Tongue (tissue), 1 donor: ENCODE measurements at regions not wholly inside any gene's neighbourhood (a gene's known extent, or its start where the extent isn't known, plus 50 kb on each side); places are given as distances from the start of the nearest gene placed in this dataset.
"Not testable (repeated sequence)": the region's sequence is repeated elsewhere in the genome, so short reads cannot be mapped to it uniquely, and the experiment has no call there.

ENCODE experiments used
- DNase-seq: peaks from one replicate; pipeline ENCODE4 v3.0.0-alpha.2; 2015

DNA sequence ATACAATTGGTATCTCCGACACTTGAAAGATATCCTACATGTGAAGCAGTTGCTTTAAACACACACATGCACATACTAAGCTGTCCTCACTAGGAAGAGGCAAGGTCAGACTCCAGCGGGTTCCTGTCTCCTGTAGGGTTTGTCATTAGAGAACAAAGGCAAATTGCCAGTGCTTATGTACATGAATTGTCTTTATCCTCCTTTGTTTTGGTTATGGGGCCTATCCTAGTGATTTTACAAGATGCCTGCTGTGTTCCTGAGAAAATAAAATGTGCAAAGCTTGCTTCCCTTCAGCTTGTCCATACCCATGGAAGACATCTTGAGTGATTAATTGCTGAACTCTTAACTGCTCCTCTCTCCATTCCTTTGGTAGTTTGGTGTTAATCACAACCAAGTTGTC is 86.7 kb upstream of the SLC39A10 start:
- no peak for DNase-seq

DNA sequence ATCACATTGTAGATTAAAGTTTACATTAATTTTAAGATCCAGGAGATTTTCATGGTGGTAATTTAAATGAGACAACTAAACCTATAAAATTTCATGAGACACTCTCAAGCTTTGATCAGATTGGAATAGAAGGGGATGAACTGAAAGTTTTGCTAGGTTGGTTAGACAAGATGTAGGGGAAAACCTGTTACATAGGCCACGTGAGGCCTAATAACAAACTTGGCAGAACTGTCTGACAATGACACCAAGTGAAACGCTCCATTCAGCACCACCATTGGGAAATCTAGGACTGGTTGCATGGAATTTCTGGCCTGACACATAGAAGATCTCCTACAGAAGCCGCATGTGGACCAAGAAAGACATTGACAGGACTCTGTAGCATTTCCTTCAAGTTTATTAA is 87.8 kb upstream of the SLC39A10 start:
- DNase-seq: no peak

DNA sequence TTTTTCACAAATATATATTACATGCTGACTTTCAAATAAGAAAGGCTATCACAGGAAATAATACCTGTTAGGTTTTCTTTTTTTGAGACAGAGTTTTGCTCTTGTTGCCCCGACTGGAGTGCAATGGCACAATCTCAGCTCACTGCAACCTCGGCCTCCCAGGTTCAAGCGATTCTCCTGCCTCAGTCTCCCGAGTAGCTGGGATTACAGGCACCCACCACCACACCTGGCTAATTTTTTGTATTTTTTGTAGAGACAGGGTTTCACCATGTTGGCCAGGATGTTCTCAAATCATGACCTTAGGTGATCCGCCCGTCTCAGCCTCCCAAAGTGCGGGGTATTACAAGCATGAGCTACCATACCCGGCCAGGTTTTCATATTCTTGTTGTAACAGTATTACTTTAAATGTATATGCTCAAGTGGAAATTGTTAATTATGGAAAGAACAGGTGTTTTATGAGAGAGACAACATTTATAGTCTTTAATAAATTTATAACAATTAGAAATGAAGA is 92.3 kb upstream of the SLC39A10 start:
- not testable (repeated sequence) for DNase-seq

DNA sequence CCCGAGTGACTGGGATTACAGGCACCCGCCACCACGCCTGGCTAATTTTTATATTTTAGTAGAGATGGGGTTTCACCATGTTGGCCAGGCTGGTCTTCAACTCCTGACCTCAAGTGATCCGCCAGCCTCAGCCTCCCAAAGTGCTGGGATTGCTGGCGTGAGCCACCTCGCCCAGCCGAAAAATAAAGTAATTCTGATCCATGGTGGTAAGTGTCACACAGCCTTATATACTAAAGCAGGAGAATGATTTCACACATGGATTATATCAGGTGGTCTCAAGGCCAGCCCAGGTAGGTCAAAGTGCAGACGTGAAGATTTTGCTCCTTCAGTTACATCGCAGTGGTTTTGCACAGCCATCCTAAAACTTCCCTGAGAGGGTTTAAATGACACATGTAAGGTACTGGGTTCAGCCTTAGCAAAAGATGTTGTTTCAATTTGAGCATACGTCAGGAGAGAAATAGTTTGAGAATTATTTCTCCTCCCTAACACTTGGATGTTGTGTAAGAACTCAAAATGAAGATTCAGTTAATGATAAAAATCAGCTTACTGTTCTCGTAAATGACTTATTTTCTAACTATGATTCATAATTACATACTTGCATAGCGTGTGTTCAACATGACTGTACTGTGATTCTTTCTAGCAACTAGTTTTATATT is 93.0 kb upstream of the SLC39A10 start:
- no peak for DNase-seq

DNA sequence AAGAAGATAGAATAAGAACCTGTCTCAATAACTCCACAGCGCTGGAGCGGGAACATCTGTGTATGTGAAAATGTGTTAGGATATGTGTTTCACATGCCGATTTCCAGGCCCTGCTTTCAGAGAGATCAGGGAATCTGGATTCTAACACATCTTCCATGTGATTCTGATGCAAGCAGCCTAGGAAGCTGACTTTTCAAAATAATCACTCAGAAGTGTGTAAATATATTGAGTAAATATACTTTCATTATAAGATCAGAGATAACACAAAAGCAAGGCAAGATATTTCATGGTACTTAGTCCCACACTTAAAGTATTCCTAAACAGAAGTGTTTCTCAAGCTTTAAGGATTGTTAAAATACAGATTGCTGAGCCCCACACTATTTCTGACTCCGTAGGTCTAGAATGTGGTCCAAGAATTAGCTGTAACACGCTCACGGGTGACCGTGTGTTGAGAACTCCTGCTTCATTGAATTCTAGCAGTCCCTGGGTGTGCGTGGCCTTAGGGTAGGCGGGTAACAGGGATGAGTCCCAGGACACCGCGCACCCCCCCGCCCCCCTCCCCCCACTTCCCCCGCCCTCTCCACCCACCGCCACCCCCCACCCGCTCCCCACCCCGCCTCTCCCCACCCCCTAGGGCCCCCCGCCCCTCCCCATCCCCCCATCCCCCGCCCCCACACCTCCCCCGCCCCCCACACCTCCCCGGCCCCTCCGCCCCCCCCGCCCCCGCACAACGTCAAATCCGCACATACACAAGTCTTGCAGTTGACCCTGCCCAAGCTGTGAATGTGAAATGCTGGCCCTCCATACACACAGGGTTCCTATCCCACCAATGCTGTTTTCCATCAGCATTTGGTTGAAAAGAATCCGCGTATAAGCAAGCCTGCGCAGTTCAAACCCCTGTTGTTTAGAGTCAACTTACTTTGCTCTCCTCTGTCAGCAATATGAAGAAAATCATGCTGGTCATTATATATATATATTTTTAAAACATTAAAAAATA is 94.2 kb upstream of the SLC39A10 start:
- no peak for DNase-seq

DNA sequence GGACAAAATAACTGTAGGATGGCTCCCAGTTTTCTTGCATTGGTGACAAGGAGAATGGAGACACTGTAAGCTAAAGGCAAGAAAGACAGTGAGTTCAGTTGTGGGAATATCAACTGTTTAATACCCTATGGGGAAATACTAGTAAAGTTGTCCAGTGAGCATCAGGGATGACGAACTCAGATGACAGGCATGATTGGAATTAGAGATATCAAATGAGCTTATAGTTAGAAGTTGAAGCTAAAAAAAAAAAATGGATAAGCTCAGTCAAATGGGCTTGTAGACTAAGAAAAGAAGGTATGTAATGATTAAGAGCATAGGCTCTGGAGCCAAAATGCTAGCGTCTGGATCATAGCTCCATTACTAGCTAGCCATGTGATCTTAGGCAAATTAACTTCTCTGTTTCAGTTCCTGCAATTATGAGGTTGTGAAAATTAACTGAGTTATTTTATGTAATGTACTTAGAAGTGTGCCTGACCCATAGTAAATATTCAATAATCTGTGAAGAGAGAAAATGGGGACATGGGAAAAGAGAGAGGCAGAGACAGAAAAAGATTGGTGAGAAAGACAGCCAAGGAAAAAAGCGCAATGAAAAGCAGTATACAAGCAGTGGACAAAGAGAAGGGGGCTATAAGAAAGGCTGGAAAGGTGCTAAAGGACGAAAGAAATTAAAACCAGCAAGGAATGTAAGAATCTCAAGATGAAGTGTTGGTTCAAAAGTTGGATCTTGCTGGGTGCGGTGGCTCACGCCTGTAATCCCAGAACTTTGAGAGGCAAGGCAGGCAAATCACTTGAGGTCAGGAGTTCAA is 95.7 kb upstream of the SLC39A10 start:
- DNase-seq: no peak

DNA sequence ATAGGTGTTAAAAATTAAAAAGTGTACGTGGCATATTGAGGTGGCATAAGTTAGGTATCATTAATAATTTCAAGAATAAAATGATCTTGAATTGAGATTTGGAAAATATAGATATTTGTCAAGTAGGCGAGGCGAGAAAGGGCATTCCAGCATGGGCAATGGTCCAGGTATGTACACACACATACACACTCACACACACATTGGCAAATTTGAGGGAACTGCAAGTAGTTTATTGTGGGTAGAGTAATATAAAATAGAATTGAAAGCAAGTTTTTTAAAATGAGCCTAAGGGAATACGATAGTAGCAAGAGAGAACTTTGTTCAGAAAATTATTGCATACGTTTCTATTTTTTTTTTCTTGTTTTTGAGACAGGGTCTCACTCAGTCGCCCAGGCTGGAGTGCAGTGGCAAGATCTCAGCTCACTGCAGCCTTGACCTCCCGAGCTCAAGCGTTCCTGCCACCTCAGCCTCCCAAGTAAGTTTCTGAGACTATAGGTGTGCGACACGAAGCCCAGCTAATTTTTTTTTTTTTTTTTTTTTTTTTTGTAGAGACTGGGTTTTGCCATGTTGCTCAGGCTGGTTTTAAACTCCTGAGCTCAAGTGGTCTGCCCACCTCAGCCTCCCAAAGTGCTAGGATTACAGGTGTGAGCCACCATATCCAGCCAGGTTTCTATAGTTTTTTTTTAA is 96.7 kb upstream of the SLC39A10 start:
- DNase-seq: no peak

DNA sequence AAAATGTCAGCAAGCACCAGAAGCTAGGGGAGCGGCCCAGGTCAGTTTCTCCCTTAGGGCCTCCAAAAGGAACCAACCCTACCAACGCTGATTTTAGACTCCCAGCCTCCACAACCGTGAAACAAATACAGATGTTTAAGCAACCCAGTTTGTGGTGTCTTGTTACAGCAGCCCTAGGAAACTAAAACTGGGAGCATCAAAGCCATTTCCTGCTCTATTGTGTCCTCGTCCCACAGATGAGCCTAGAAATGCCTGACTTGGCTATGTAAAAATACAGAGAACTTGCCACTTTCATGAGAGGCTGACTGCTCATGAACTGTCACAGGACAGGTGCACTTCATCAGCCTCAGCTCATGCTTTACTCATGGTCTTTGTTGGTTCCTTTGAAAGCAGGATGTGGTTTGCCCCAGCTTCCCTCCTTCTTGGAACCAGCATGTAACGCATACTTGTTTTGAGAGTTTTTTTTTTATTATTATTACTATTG is 97.6 kb upstream of the SLC39A10 start:
- no peak for DNase-seq

DNA sequence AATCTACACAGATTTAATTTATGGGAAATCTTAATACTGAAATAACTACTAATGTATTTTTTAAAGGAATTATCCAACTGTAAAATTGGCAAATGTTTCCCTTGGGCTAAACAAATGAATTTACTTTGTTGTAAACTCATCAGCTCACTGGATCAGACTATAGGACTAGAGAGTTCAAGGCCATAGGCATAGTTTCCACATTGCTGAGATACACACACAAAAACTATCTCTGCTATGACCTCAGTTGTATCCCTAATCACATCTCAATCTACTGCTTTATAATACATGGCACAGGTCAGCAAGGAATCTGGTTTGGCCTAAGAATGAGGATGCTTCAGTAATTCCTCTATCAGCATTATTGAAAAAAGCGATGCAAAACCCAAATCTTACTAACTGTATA is 101.1 kb upstream of the SLC39A10 start:
- no peak for DNase-seq

DNA sequence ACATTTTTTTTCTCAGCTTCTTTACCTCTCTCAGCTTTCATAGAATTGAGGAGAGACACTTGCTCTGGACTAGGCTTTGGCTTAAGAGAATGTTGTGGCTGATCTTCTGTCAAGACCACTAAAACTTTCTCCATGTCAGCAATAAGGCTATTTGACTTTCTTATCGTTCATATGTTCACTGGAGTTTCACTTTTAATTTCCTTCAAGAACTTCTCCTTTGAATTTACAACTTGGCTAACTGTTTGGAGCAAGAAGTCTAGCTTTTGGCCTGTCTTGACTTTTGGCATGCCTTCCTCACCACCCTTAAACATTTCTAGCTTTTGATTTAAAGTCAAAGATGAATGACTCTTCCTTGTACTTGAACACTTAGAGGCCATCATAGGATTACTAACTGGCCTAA is 104.4 kb upstream of the SLC39A10 start:
- DNase-seq: no peak

DNA sequence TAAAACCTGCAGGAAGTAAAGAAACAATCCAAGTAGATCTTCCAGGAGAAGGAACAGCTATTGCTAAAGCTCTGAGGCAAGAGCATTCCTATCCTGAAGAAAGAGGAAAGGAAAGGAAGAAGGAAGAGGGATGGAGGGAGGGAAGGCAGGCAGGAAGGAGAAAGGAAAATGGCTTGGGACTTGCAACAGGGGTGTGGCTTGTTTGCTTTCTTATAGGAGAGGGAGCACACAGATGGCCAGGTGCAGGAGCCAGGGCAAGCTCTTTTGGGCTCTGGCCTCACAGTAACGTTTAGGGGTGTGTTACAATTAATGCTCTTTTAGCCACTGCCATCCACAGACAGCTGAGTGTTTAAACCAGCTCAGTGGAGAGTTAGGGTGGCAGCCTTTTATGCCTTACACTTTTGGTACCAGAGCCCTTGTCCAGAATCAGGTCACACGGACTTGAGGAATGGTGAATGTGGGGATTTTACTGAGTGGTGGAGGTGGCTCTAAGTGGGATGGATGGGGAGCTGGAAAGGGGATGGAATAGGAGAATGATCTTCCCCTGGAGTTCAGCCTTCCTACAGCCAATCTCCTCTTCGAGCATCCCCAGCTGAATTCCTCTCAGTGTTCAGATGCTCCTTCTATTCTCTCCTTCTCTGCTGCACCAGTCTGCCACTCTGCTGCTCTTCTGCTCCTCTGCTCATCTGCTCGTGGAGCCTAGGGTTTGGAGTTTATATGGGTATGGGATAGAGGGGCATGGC is 108.7 kb upstream of the SLC39A10 start:
- DNase-seq: no peak

DNA sequence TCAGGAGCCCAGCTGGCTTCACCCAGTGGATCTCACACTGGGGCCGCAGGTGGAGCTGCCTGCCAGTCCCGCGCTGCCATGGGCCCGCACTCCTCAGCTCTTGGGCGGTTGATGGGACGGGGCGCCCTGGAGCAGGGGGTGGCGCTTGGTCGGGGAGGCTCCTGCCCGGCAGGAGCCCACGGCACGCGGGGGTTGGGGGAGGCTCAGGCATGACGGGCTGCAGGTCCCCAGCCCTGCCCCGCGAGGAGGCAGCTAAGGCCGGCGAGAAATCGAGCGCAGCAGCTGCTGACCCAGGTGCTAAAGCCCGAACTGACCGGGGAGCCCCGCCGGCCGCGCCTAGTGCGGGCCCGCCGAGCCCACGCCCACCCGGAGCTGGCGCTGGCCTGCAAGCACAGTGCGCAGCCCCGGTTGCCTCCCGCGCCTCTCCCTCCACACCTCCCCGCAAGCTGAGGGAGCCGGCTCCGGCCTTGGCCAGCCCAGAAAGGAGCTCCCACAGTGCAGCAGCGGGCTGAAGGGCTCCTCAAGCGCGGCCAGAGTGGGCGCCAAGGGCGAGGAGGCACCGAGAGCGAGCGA is 109.7 kb upstream of the SLC39A10 start:
- DNase-seq: not testable (repeated sequence)

DNA sequence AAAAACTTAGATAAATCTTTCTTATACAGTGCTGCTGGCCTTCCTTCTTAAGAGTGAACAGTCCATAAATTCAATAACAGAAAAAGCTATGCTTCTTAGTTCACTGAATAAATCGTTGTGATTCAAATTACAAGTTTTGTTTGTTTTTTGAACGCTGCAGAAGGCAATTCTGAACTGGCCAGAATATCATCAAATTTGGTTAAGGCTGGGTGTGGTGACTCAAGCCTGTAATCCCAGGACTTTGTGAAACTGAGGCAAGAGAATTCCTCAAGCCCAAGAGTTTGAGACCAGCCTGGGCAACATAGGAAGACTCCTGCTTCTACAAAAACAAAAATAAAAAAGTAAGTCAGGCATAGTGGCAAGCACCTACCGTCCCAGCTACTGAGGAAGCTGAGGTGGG is 111.2 kb upstream of the SLC39A10 start:
- DNase-seq: no peak

DNA sequence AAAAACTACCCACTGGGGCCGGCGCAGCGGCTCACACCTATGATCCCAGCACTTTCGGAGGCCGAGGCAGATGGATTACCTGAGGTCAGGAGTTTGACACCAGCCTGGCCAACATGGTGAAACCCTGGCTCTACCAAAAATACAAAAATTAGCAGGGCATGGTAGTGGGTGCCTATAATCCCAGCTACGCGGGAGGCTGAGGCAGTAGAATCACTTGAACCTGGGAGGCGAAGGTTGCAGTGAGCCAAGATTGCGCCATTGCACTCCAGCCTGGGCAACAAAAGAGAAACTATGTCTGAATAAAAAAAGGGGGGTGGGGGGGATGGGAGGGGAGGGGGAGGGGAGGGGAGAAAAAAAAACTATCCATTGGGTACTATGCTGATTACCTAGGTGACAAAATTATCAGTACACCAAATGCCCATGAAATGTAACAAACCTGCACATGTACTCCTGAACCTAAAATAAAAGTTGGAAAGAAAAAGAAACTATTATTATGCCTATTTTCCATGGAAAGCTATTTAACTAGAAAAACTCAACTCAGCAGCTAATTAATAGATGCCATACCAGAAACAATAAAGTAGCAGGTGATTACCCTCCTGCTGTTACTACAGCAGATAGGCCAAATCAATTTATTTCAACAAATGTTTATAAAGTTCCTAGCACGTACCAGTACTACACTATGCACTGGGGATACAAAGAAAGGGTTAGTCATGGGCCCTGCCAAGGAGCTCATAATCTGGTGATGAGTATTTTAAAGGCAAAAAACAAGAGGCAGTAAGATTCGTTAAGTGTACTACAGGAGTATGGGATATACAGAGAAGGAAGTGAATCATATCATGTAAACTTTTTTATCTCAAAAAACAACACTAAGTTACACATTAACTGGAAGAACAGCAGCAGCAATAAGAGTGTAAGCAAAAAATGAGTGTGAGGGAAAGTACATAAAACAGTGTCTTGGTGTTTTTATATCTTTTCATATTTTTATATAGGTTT is 112.8 kb upstream of the SLC39A10 start:
- DNase-seq: no peak

DNA sequence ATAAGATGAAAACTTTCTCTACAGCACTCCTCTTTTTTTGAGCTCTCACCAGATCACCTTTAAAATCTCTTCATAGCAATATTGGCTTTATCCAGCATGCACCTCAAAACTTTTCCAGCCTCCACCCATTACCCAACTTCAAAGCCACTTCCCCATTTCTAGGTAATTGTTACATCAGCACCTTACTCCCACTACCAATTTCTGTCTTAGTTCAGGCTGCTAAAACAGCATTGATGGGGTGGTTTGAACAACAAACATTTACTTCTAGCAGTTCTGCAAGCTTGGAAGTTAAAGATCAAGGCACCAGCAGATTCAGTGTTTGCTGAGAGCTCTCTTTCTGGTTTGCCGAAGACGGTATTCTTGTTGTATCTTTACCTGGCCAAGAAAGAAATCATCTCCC is 114.0 kb upstream of the SLC39A10 start:
- DNase-seq: no peak

DNA sequence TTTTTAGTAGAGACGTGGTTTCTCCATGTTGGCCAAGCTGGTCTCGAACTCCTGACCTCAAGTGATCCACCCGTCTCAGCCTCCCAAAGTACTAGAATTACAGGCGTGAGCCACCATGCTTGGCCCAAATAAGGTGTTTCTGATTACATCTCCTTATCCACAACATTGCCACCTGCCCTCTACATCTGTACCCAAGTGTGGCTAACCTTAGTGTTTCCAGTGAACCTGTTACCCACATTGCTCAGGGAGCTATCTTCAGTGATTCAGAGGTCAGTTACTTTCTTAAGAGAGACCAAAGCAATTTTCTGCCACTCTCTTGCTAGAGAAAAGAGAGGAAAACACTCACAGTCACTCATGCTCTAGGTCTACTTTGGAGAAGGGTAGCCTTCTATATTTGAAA is 115.0 kb upstream of the SLC39A10 start:
- DNase-seq: no peak

DNA sequence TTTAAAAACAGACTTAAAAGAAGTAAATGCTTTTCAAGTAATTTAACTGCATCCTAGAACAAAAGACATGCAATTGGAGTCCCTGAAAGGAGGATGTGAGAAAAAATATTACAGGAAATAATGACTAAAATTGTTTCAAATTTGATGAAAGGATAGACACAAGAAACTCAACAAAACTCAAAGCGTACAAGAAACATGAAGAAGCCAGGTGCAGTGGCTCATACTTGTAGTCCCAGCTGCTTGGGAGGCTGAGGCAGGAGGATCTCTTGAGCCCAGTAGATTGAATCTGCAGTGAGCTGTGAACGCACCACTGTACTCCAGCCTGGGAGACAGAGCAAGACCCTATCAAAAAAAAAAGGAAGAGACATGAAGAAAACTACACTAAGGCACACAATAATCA is 118.1 kb upstream of the SLC39A10 start:
- DNase-seq: no peak

DNA sequence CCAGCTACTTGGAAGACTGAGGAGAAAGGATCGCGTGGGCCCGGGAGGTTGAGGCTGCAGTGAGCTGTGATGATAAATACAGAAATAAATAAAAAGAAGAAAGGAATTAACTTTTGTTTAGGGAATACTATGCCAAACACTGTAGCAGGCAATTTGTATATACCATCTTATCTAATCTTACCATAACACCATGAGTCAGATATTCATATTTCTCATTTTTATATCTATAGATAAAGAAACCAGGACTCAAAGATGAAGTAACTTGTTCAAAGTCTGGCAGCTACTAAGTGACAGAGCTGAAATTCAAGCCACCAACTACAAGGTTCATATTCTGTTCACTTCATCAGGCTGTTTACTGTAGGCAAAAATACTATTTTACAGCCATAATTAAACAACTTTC is 119.2 kb upstream of the SLC39A10 start:
- no peak for DNase-seq

DNA sequence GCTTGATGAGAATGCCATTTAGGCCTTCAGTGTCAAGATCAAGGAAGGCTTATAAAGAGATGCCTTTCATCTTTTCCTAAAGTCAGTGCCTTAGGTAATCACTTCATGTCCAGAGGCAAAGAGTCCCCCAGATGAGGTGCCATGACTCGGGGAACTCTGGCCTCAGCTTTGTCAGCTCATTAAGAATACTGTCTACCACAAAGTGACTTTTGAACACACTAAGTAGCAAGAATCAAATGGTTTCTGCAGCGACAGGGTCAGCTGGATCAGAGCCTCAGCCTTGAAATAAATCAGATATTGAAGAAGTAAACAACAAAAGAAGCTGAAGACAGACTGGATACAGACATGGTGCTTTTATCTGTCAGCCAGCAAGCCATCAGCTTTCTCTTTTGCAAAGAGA is 120.1 kb upstream of the SLC39A10 start:
- DNase-seq: no peak
